Gastroesophageal sphincter (tissue), 3 donors: ENCODE measurements at regions not wholly inside any gene's neighbourhood (a gene's known extent, or its start where the extent isn't known, plus 50 kb on each side); places are given as distances from the start of the nearest gene placed in this dataset.

Experiments
- EP300 ChIP-seq: sonication (generic); formaldehyde crosslinking; IDR thresholded peaks from one replicate; pipeline ENCODE4 v1.6.1; 2017; ENCODE audit warnings: antibody characterized with exemption, mild to moderate bottlenecking
- POLR2A ChIP-seq, 2 donors: fragments of 450-650 bp; IDR thresholded peaks; one replicate each; pipeline ENCODE4 v1.6.1; 2017; ENCODE audit warnings: antibody characterized with exemption in 2 of 2, mild to moderate bottlenecking in 2 of 2, moderate library complexity in 1 of 2
- POLR2AphosphoS5 ChIP-seq: sonication (generic); formaldehyde crosslinking; IDR thresholded peaks from one replicate; pipeline ENCODE4 v1.6.1; 2017; ENCODE audit warnings: antibody characterized with exemption
- TF ChIP-seq, protein P1 (sequence below), 4 experiments: fragments of 200-600 bp in 2 of 4; fragments of 450-650 bp in 2 of 4; sonication (generic) in 1 of 4; IDR thresholded peaks; one replicate each; pipeline ENCODE4 v1.5.1; 2017 to 2019; ENCODE audit warnings: antibody characterized with exemption in 4 of 4, mild to moderate bottlenecking in 2 of 4, moderate library complexity in 2 of 4

DNA sequence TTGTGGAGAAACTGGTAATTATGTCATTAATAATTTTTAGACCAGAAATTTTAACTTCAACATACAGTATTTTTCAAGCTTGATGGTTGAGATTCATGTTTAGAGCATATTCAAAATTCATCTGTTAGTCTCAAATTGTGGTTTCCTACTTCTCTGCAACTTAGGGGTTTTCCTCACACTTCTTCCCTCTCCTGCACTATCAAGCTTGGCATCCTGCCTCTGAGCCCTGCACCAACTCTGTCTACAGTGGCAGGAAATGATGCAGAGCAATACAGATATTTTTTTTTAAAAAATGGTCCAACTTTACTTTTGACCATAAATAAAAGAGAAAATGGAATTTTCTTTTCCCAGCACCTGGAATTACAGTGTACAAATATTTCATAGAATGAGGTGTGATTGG, 247.3 kb downstream of the NUP35 start:
- TF ChIP-seq, protein P1, sequence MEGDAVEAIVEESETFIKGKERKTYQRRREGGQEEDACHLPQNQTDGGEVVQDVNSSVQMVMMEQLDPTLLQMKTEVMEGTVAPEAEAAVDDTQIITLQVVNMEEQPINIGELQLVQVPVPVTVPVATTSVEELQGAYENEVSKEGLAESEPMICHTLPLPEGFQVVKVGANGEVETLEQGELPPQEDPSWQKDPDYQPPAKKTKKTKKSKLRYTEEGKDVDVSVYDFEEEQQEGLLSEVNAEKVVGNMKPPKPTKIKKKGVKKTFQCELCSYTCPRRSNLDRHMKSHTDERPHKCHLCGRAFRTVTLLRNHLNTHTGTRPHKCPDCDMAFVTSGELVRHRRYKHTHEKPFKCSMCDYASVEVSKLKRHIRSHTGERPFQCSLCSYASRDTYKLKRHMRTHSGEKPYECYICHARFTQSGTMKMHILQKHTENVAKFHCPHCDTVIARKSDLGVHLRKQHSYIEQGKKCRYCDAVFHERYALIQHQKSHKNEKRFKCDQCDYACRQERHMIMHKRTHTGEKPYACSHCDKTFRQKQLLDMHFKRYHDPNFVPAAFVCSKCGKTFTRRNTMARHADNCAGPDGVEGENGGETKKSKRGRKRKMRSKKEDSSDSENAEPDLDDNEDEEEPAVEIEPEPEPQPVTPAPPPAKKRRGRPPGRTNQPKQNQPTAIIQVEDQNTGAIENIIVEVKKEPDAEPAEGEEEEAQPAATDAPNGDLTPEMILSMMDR (IDR thresholded peaks at IDR 0.05): no peak
- no peak for TF ChIP-seq POLR2A (IDR thresholded peaks at IDR 0.05)
- no peak for TF ChIP-seq POLR2AphosphoS5
- TF ChIP-seq EP300: no peak
